HTERT RPE-1 (cell line): ENCODE measurements at regions not wholly inside any gene's neighbourhood (a gene's known extent, or its start where the extent isn't known, plus 50 kb on each side); places are given as distances from the start of the nearest gene placed in this dataset.

ENCODE experiments used
- in situ Hi-C: fragments of 300-500 bp; cut with MboI; formaldehyde crosslinking; loops from 4 replicates; pipeline ENCODE4 v1.14.3; 2020; ENCODE audit warnings: low sequenced_read_pairs

- in situ Hi-C loops: no loop called here
Measured at GRCh38 chr2:41378420-41378819, 669.4 kb upstream of the PKDCC start.

DNA sequence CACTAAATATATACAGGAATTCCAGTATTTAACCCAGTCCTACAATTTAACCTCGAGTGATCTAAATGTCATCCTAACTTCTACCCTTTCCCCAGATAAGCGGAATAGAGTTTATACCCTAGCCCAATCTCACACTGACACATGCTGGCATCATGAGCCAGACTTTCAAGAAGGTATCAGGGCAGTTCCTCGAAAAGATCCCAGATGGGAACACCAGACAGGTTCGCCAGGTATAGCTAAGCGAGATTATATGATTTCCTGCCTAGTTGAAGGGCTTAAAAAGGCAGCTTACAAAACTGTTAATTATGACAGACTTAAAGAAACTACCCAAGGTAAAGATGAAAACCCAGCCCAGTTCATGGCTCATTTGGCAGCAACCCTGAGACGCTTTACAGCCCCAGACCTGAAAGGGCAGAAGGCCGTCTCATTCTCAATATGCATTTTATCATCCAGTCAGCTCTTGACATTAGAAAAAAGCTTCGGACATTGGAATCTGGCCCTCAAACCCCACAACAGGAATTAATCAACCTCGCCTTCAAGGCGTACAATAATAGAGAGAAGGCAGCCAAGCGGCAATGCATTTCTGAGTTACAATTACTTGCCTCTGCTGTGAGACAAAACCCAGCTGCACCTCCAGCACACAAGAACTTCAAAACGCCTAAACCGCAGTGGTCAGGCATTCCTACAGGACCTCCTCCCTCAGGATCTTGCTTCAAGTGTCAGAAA is 668.2 kb upstream of the PKDCC start:
- in situ Hi-C loops: no loop called here

DNA sequence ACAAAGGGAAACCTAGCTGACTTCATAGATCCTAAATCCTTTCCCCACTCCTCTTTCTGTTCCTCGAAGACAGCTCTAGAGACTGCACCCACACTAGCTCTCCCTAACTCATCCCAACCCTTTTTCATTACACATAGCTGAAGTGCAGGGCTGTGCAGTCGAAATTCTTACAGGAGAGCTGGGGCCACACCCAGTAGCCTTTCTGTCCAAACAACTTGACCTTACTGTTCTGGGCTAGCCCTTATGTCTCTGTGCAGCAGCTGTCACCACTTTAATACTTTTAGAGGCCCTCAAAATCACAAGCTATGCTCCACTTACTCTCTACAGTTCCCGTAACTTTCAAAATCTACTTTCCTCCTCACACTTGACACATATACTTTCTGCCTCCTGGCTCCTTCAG is 666.1 kb upstream of the PKDCC start:
- in situ Hi-C loops: no loop called here

DNA sequence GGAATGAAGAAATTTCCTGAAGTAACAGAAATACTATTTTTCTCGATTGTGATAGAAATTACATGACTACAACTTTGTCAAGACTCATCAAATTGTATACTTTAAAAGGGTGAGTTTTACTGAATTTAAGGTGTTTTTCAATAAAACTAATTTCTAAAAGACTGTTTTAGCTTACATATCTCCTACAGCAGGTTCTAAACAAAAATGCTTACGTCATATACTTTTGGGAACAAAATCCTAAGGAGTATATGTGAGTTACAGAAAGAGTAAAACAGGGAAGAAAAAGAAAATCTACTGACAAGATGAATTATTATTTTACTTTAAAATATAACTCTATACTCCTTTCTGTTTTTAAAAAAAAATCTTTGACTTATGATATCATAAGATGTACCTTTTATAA is 660.3 kb upstream of the PKDCC start:
- in situ Hi-C loops: no loop called here

DNA sequence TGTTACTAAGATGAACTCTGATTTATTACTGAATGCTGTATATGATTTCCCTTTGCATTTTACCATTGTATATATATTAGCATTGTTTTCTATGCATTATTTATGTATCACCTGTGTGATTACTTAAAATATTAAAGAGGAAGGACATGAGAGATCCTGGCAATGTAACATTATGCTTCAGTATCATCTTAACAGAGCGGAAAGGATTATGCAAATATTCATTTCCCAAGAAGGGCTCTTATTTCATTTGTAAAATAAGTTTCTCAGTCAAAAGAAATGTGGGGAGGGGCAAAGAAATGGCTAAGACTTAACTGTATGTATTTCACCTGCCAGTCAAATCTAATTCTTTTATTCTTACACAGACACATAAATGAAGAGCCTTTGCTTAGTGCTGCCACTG is 654.2 kb upstream of the PKDCC start:
- in situ Hi-C loops: no loop called here

DNA sequence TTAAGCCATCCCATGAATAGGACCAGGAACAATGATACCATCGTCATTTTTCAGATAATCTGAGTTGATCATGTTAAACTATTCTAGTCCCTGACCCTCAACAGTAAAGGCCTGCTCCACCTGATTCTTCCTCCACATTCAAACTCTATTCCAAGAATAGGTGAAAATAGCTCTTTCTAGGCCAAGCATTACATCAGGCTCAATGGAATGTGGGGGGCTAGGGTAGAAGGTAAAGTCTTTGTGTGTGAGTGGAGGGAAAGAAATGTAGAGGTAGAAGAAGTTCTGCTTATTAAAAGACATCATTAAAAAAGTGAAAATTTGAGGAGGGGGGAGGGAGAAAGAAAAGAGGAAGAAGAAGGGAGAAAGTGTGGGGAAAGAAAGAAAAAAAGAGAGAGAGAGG is 653.3 kb upstream of the PKDCC start:
- in situ Hi-C loops: no loop called here

DNA sequence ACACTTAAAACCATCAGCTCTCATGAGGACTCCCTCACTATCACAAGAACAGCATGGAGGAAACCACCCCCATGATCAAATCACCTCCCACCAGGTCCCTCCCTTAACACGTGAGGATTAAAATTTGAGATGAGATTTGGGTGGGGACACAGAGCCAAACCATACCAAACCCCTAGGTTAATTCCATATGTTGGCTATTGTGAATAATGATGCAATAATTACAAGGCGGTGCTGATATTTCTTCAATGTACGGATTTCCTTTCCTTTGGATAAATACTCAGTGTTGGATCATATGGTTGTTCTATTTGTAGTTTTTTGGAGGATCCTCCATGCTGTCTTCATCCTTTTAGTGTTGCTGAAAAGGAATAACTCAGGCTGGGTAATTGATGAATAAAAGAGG is 652.1 kb upstream of the PKDCC start:
- in situ Hi-C loops: no loop called here

- in situ Hi-C loops: no loop called here
Measured at GRCh38 chr2:41399437-41400087, 648.3 kb upstream of the PKDCC start.

DNA sequence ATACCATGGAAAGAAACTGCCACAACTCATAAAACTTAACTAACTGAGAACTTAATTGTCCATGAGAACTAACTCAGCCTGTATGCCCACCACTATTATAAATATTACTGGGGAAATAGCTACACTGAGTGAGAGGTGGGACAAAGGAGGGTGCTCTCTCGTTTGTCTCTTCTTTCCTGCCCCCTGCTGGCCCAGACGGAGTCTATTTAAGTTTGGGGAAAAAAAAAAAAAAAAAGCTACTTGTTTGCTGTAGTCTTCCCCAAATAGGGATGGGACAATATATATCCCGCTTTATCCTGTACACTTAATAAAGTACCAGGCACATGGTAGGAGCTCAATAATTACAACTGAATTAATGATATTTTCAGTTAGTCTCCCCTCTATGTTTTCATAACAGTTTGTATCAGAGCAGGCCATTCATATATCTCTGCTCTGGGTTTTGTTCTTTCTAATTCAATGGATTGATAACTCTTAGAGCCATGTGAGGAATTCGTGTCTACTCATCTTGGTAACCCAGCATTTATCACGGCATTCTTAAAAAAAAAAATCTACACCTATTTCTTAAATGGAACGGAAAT is 647.6 kb upstream of the PKDCC start:
- in situ Hi-C loops: no loop called here

DNA sequence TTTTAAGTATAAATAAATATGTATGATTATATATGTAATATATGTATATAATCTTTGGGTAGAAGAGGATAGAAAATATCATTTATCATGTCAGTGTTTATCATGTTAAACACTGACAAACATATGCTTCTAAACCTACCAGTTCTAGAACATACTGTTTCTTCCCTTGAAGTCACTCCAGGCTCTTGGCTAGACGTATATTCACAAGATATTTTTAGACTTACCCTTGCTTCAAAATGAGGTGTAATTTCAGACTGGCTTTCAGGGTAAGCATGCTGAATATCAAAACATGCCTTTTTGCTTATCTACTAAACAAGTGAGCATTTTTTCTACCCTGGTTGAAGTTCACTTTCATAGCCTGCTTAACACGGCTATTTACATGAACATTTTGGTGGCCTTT is 642.4 kb upstream of the PKDCC start:
- in situ Hi-C loops: no loop called here

DNA sequence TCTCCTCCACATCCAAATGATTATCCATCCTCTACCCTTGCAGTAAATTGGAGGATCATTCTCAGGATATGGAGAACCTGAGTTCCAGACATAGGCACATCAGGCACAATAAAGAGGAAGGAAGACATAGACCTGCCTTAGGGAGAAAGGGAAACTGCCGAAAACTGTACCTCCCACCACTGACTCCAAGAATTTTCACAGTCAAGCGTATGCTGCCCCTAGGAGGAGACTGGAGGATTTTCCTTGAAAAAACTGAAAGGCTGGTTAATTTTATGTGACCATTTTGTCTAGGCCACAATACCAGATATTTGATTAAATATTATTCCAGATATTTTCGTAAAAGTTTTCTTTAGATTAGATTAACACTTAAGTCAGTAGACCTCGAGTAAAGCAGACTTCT is 638.5 kb upstream of the PKDCC start:
- in situ Hi-C loops: no loop called here

- in situ Hi-C loops: no loop called here
Measured at GRCh38 chr2:41410011-41410410, 637.8 kb upstream of the PKDCC start.

DNA sequence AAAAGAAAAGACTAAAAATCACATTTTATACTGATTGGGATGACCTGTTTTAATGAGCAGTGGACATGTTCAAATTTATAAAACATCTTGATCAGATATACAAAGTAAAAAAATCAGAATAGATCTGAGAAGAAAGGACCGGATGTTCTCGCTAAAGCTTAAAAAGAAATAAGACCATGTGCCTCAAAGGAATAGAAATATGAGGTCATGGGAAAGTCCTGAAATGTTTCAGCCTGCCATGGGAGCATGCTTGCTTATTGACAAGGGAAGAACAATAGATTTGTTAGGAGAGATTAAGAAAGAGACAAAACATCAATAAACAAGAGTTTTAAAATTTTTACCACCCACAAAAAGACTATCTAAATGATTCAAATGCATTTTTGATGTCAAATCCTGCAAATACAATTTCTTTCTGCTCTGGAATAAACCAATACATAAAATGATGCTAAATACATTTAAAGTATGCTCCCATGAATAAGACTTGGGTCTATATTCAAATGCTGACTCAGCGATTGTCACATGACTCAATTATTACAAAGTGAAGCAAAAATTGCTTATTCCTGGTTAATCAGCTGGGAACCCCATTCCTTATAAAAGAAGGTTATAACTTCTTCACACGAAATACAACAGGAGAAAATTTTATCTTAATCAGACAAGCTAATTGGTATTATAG is 633.9 kb upstream of the PKDCC start:
- in situ Hi-C loops: no loop called here

DNA sequence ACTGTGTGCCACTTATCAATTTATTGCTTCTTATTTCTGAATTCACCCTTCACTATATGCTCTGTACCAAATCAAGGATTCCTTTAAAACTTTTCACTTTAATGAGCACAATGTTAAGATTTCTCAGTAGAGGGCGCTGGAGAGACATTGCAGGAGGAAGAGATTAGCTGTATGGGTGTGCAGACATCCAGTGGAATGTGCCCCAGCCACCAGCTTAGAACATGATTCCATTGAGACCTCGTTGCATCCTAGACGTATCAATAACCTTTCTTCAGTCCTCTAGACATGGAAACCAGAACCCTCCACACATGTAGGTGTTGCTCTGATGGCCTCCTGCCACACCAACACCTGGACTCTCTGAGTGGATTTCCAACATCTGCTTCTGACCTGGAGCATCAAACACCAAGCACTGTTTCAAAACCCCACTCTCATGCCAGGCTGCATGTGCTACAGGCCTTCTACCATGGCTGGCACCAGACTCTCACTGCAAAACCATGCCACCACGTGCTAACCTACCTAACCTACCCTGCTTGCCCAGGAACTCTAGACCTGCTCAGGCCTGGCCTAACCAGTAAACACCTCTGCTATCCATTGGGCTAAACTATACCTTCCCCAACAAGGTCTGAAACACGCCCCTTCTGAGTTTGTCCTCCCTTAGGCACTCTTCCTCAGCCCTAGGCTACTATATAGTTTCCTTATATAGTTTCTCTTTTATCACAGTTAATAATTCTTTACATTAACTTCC is 633.2 kb upstream of the PKDCC start:
- in situ Hi-C loops: no loop called here

DNA sequence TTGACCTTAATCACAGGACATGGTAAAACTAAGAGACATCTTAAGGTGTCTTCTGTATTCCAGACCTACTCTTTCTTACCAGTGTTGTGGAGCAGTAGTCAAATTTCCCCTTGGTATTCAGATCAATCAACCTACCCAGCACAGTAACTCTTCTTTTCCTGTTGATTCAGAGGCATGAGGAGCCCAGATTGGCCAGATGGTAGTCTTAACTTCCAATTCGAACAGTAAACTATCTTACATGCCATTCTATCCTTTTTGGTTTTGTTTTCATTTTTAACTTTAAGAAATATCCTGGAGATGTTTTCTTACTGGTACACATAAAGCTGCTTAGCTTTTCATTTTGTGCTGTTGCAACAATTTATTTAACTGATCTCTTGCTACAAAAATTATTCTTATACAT is 630.3 kb upstream of the PKDCC start:
- in situ Hi-C loops: no loop called here

- in situ Hi-C loops: no loop called here
Measured at GRCh38 chr2:41420219-41420618, 627.6 kb upstream of the PKDCC start.

- in situ Hi-C loops: no loop called here
Measured at GRCh38 chr2:41420872-41421271, 626.9 kb upstream of the PKDCC start.

DNA sequence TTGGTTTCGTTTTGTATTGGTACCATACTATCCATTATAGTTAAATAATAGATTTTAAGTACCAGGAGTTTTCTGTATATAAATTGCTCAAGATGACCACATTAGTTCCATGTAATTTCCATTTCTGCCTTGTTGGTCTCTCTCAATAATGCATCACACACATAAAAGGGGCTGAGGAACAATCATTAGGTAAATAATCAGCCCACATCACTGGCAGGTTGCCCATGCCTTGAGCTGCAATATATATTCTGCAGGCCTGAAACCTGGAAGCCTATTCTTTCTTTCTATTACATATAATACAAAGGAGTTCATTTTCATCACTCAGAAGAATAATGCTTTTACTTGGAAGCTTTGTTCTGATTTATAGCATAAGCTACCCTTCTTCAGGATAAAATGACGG is 616.1 kb upstream of the PKDCC start:
- in situ Hi-C loops: no loop called here

GRCh38 chr2:41432459-41432858 is 615.4 kb upstream of the PKDCC start:
- in situ Hi-C loops: no loop called here

DNA sequence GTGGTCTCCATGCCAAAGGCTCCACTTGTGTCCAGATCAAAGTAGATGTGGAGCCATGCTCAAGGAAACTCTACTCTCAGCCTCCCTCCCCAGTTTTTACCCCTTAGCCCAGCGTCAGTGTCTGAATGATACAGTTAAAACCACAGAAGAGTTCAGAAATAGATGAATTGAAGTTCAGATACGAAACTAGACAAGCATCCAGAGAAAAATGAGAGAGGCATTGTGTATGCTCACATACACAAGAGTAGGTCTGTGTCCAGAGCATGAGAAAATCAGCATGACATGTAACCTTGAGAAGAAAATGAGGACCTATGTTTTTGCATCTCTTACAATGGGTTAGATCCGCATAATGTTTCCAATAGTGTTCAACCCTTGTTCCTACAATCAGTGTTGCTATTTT is 612.8 kb upstream of the PKDCC start:
- in situ Hi-C loops: no loop called here

GRCh38 chr2:41441958-41442357 is 605.9 kb upstream of the PKDCC start:
- in situ Hi-C loops: no loop called here
